Mammary epithelial cell (primary cell): ENCODE measurements at regions not wholly inside any gene's neighbourhood (a gene's known extent, or its start where the extent isn't known, plus 50 kb on each side); places are given as distances from the start of the nearest gene placed in this dataset.

Source experiments
- CTCF ChIP-seq, 2 donors: IDR thresholded peaks in 1 of 2; conservative IDR thresholded peaks in 1 of 2; 2 replicates each; pipeline ENCODE4 v1.5.1; 2011 to 2012; ENCODE audit warnings: inconsistent platforms in 2 of 2, low read length in 2 of 2, mild to moderate bottlenecking in 2 of 2, control low read depth in 1 of 2, low read depth in 1 of 2; ENCODE audit not compliant: insufficient read depth in 1 of 2; ENCODE audit errors: extremely low read depth in 1 of 2
- EZH2 ChIP-seq: IDR thresholded peaks from 2 replicates; pipeline ENCODE4 v1.6.1; 2012; ENCODE audit warnings: low read length, inconsistent platforms, borderline replicate concordance

- TF ChIP-seq CTCF (conservative IDR thresholded peaks at IDR 0.05 in 1 of 2, IDR thresholded peaks at IDR 0.05 in 1 of 2; ENCODE audit: extremely low read depth in 1 of 2, insufficient read depth in 1 of 2, low read depth in 1 of 2, low read length in 2 of 2) (no peak), EZH2 (no peak)
Observed at GRCh38 chr2:7243276-7243675, 326.1 kb downstream of the RNF144A start.
